SK-N-SH treated with all-trans-retinoic acid at 6 μM for 48 hours (cell line): ENCODE measurements at regions not wholly inside any gene's neighbourhood (a gene's known extent, or its start where the extent isn't known, plus 50 kb on each side); places are given as distances from the start of the nearest gene placed in this dataset.

Experiments
- ATAC-seq: fragments of 200-7000 bp; cut with Tn5 transposase; 3 replicates; pipeline ENCODE4 v1.9.1; 2020; ENCODE audit warnings: mild to moderate bottlenecking, moderate library complexity
- ARNTL ChIP-seq: fragments of 450-650 bp; formaldehyde crosslinking; IDR thresholded peaks from 2 replicates; pipeline ENCODE4 v1.5.0; 2020; ENCODE audit warnings: low read depth, mild to moderate bottlenecking, moderate library complexity, borderline replicate concordance
- BACH2 ChIP-seq: fragments of 250-450 bp; sonication (Bioruptor Pico); IDR thresholded peaks from 2 replicates; pipeline ENCODE4 v1.9.0; 2021; ENCODE audit warnings: mild to moderate bottlenecking, borderline replicate concordance
- CSDC2 ChIP-seq: fragments of 250-450 bp; sonication (Bioruptor Pico); IDR thresholded peaks from 2 replicates; pipeline ENCODE4 v1.5.0; 2020; ENCODE audit warnings: mild to moderate bottlenecking, moderate library complexity
- CSRNP3 ChIP-seq: fragments of 250-450 bp; sonication (Bioruptor Pico); IDR thresholded peaks from 2 replicates; pipeline ENCODE4 v1.5.1; 2021; ENCODE audit warnings: mild to moderate bottlenecking, moderate library complexity
- ESRRG ChIP-seq: fragments of 250-450 bp; sonication (Bioruptor Pico); IDR thresholded peaks from 2 replicates; pipeline ENCODE4 v1.6.1; 2021; ENCODE audit warnings: mild to moderate bottlenecking
- GLIS3 ChIP-seq: fragments of 250-450 bp; sonication (Bioruptor Pico); IDR thresholded peaks from 2 replicates; pipeline ENCODE4 v1.5.0; 2020; ENCODE audit warnings: mild to moderate bottlenecking, moderate library complexity
- ISL1 ChIP-seq: fragments of 250-450 bp; sonication (Bioruptor Pico); IDR thresholded peaks from 2 replicates; pipeline ENCODE4 v2.1.2; 2022; ENCODE audit warnings: mild to moderate bottlenecking, moderate library complexity
- OSR1 ChIP-seq: fragments of 250-450 bp; sonication (Bioruptor Pico); IDR thresholded peaks from 2 replicates; pipeline ENCODE4 v1.8.0; 2022; ENCODE audit warnings: moderate library complexity, mild to moderate bottlenecking, inconsistent platforms
- PATZ1 ChIP-seq: fragments of 250-450 bp; sonication (Bioruptor Pico); IDR thresholded peaks from 2 replicates; pipeline ENCODE4 v1.8.0; 2020; ENCODE audit warnings: mild to moderate bottlenecking, moderate library complexity, borderline replicate concordance
- POU6F1 ChIP-seq: fragments of 250-450 bp; sonication (Bioruptor Pico); IDR thresholded peaks from 2 replicates; pipeline ENCODE4 v1.8.0; 2021; ENCODE audit warnings: low read depth, mild to moderate bottlenecking, moderate library complexity, borderline replicate concordance
- RARB ChIP-seq: fragments of 250-450 bp; sonication (Bioruptor Pico); IDR thresholded peaks from 2 replicates; pipeline ENCODE4 v1.8.0; 2021; ENCODE audit warnings: mild to moderate bottlenecking, moderate library complexity
- SNAI2 ChIP-seq: fragments of 250-450 bp; sonication (Bioruptor Pico); IDR thresholded peaks from 2 replicates; pipeline ENCODE4 v1.5.0; 2020; ENCODE audit warnings: mild to moderate bottlenecking, moderate library complexity
- TCF4 ChIP-seq: fragments of 250-450 bp; sonication (Bioruptor Pico); IDR thresholded peaks from 2 replicates; pipeline ENCODE4 v1.8.0; 2021; ENCODE audit warnings: mild to moderate bottlenecking, moderate library complexity, borderline replicate concordance
- TOX ChIP-seq: fragments of 250-450 bp; sonication (Bioruptor Pico); IDR thresholded peaks from 2 replicates; pipeline ENCODE4 v1.8.0; 2021; ENCODE audit warnings: mild to moderate bottlenecking, moderate library complexity, borderline replicate concordance
- TSHZ2 ChIP-seq: fragments of 250-450 bp; sonication (Bioruptor Pico); IDR thresholded peaks from 2 replicates; pipeline ENCODE4 v1.5.0; 2020; ENCODE audit warnings: mild to moderate bottlenecking, moderate library complexity
- ZC3H10 ChIP-seq: fragments of 250-450 bp; sonication (Bioruptor Pico); IDR thresholded peaks from 2 replicates; pipeline ENCODE4 v1.5.1; 2021; ENCODE audit warnings: mild to moderate bottlenecking, moderate library complexity
- ZFP3 ChIP-seq: fragments of 250-450 bp; sonication (Bioruptor Pico); IDR thresholded peaks from 2 replicates; pipeline ENCODE4 v1.5.0; 2020; ENCODE audit warnings: mild to moderate bottlenecking, moderate library complexity
- ZNF565 ChIP-seq: fragments of 450-650 bp; formaldehyde crosslinking; conservative IDR thresholded peaks from 2 replicates; pipeline ENCODE4 v1.5.0; 2020; ENCODE audit warnings: low read depth, mild to moderate bottlenecking, moderate library complexity
- ZNF70 ChIP-seq: fragments of 450-650 bp; formaldehyde crosslinking; IDR thresholded peaks from 2 replicates; pipeline ENCODE4 v1.5.0; 2020; ENCODE audit warnings: mild to moderate bottlenecking, moderate library complexity
- ZNF8 ChIP-seq: fragments of 450-650 bp; formaldehyde crosslinking; IDR thresholded peaks from 2 replicates; pipeline ENCODE4 v1.5.0; 2020; ENCODE audit warnings: mild to moderate bottlenecking, moderate library complexity

- peak; percentile 42; the same call in 2 of the 3 replicates for ATAC-seq
- TF ChIP-seq ISL1 (no peak), POU6F1 (CRISPR knock-in tag) (no peak), ZFP3 (no peak), TCF4 (CRISPR knock-in tag) (no peak), CSDC2 (CRISPR knock-in tag) (no peak), BACH2 (CRISPR knock-in tag) (no peak), ARNTL (CRISPR knock-in tag) (no peak), GLIS3 (CRISPR knock-in tag) (no peak), TSHZ2 (CRISPR knock-in tag) (no peak), OSR1 (no peak), ESRRG (CRISPR knock-in tag) (no peak), ZNF70 (CRISPR knock-in tag) (no peak), RARB (CRISPR knock-in tag) (no peak), PATZ1 (CRISPR knock-in tag) (no peak), ZNF8 (CRISPR knock-in tag) (no peak), ZNF565 (CRISPR knock-in tag) (no peak), ZC3H10 (CRISPR knock-in tag) (no peak), TOX (CRISPR knock-in tag) (no peak), SNAI2 (CRISPR knock-in tag) (no peak)
Measured at GRCh38 chr4:159410076-159410777, 307.3 kb downstream of the RAPGEF2 start.

GRCh38 chr4:159410891-159411290, 308.0 kb downstream of the RAPGEF2 start:
- no peak for ATAC-seq
- TF ChIP-seq ZNF565 (CRISPR knock-in tag) (no peak), BACH2 (CRISPR knock-in tag) (no peak), CSRNP3 (CRISPR knock-in tag) (no peak)

- no peak for ATAC-seq
Measured at GRCh38 chr4:159413306-159413943, 310.5 kb downstream of the RAPGEF2 start.

More at GRCh38 chr4:159413306-159413943, 310.5 kb downstream of the RAPGEF2 start:
- no peak for TF ChIP-seq TOX (CRISPR knock-in tag)
- no peak for TF ChIP-seq ZC3H10 (CRISPR knock-in tag)
- TF ChIP-seq TSHZ2 (CRISPR knock-in tag), result no peak
